SK-N-SH treated with all-trans-retinoic acid at 6 μM for 48 hours (cell line): ENCODE measurements at regions not wholly inside any gene's neighbourhood (a gene's known extent, or its start where the extent isn't known, plus 50 kb on each side); places are given as distances from the start of the nearest gene placed in this dataset.

Experiments used
- ATAC-seq: fragments of 200-7000 bp; cut with Tn5 transposase; 3 replicates; pipeline ENCODE4 v1.9.1; 2020; ENCODE audit warnings: mild to moderate bottlenecking, moderate library complexity
- ARNTL ChIP-seq: fragments of 450-650 bp; formaldehyde crosslinking; IDR thresholded peaks from 2 replicates; pipeline ENCODE4 v1.5.0; 2020; ENCODE audit warnings: low read depth, mild to moderate bottlenecking, moderate library complexity, borderline replicate concordance
- BACH2 ChIP-seq: fragments of 250-450 bp; sonication (Bioruptor Pico); IDR thresholded peaks from 2 replicates; pipeline ENCODE4 v1.9.0; 2021; ENCODE audit warnings: mild to moderate bottlenecking, borderline replicate concordance
- CSDC2 ChIP-seq: fragments of 250-450 bp; sonication (Bioruptor Pico); IDR thresholded peaks from 2 replicates; pipeline ENCODE4 v1.5.0; 2020; ENCODE audit warnings: mild to moderate bottlenecking, moderate library complexity
- ESRRG ChIP-seq: fragments of 250-450 bp; sonication (Bioruptor Pico); IDR thresholded peaks from 2 replicates; pipeline ENCODE4 v1.6.1; 2021; ENCODE audit warnings: mild to moderate bottlenecking
- GLIS3 ChIP-seq: fragments of 250-450 bp; sonication (Bioruptor Pico); IDR thresholded peaks from 2 replicates; pipeline ENCODE4 v1.5.0; 2020; ENCODE audit warnings: mild to moderate bottlenecking, moderate library complexity
- ISL1 ChIP-seq: fragments of 250-450 bp; sonication (Bioruptor Pico); IDR thresholded peaks from 2 replicates; pipeline ENCODE4 v2.1.2; 2022; ENCODE audit warnings: mild to moderate bottlenecking, moderate library complexity
- OSR1 ChIP-seq: fragments of 250-450 bp; sonication (Bioruptor Pico); IDR thresholded peaks from 2 replicates; pipeline ENCODE4 v1.8.0; 2022; ENCODE audit warnings: moderate library complexity, mild to moderate bottlenecking, inconsistent platforms
- PPARA ChIP-seq: fragments of 250-450 bp; sonication (Bioruptor Pico); IDR thresholded peaks from 2 replicates; pipeline ENCODE4 v1.5.0; 2020; ENCODE audit warnings: mild to moderate bottlenecking, borderline replicate concordance
- RARB ChIP-seq: fragments of 250-450 bp; sonication (Bioruptor Pico); IDR thresholded peaks from 2 replicates; pipeline ENCODE4 v1.8.0; 2021; ENCODE audit warnings: mild to moderate bottlenecking, moderate library complexity
- SNAI2 ChIP-seq: fragments of 250-450 bp; sonication (Bioruptor Pico); IDR thresholded peaks from 2 replicates; pipeline ENCODE4 v1.5.0; 2020; ENCODE audit warnings: mild to moderate bottlenecking, moderate library complexity
- TCF4 ChIP-seq: fragments of 250-450 bp; sonication (Bioruptor Pico); IDR thresholded peaks from 2 replicates; pipeline ENCODE4 v1.8.0; 2021; ENCODE audit warnings: mild to moderate bottlenecking, moderate library complexity, borderline replicate concordance
- TOX ChIP-seq: fragments of 250-450 bp; sonication (Bioruptor Pico); IDR thresholded peaks from 2 replicates; pipeline ENCODE4 v1.8.0; 2021; ENCODE audit warnings: mild to moderate bottlenecking, moderate library complexity, borderline replicate concordance
- ZC3H10 ChIP-seq: fragments of 250-450 bp; sonication (Bioruptor Pico); IDR thresholded peaks from 2 replicates; pipeline ENCODE4 v1.5.1; 2021; ENCODE audit warnings: mild to moderate bottlenecking, moderate library complexity
- ZFP3 ChIP-seq: fragments of 250-450 bp; sonication (Bioruptor Pico); IDR thresholded peaks from 2 replicates; pipeline ENCODE4 v1.5.0; 2020; ENCODE audit warnings: mild to moderate bottlenecking, moderate library complexity
- ZNF565 ChIP-seq: fragments of 450-650 bp; formaldehyde crosslinking; conservative IDR thresholded peaks from 2 replicates; pipeline ENCODE4 v1.5.0; 2020; ENCODE audit warnings: low read depth, mild to moderate bottlenecking, moderate library complexity
- ZNF70 ChIP-seq: fragments of 450-650 bp; formaldehyde crosslinking; IDR thresholded peaks from 2 replicates; pipeline ENCODE4 v1.5.0; 2020; ENCODE audit warnings: mild to moderate bottlenecking, moderate library complexity
- ZNF8 ChIP-seq: fragments of 450-650 bp; formaldehyde crosslinking; IDR thresholded peaks from 2 replicates; pipeline ENCODE4 v1.5.0; 2020; ENCODE audit warnings: mild to moderate bottlenecking, moderate library complexity
- TF ChIP-seq, protein P1 (sequence below): fragments of 250-450 bp; sonication (Bioruptor Pico); IDR thresholded peaks from 2 replicates; pipeline ENCODE4 v1.5.0; 2020; ENCODE audit warnings: mild to moderate bottlenecking, moderate library complexity
- TF ChIP-seq, protein P2 (sequence below): fragments of 250-450 bp; sonication (Bioruptor Pico); IDR thresholded peaks from 2 replicates; pipeline ENCODE4 v1.5.1; 2020; ENCODE audit warnings: low read depth, mild to moderate bottlenecking, moderate library complexity
- TF ChIP-seq, protein P3 (sequence below): fragments of 250-450 bp; sonication (Bioruptor Pico); IDR thresholded peaks from 2 replicates; pipeline ENCODE4 v1.8.0; 2020; ENCODE audit warnings: mild to moderate bottlenecking, moderate library complexity, borderline replicate concordance
- TF ChIP-seq, protein P4 (sequence below): fragments of 250-450 bp; sonication (Bioruptor Pico); IDR thresholded peaks from 2 replicates; pipeline ENCODE4 v1.5.1; 2021; ENCODE audit warnings: mild to moderate bottlenecking, moderate library complexity
- TF ChIP-seq, protein P5 (sequence below): fragments of 250-450 bp; sonication (Bioruptor Pico); IDR thresholded peaks from 2 replicates; pipeline ENCODE4 v1.8.0; 2021; ENCODE audit warnings: low read depth, mild to moderate bottlenecking, moderate library complexity, borderline replicate concordance

DNA sequence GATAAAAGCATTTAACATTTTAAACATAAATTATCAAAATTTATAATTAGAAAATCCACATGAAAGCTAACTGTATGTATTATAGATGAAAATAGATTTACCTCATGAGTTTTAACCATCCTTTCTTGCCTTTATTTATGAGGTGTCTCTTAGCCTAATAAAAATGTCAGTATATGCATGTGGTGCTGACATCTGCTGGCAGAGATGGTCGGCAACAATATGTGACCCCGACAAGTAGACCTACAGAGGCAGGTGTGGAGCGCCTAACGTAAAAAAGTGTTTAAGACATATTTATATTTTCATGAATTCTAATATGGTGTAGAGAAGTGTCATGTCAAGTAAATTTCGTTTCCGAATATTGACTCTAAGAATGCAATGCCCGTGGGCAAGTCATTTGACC lies 149.0 kb upstream of the FUT9 start:
- TF ChIP-seq ZFP3 (CRISPR knock-in tag) (no peak), ISL1 (CRISPR knock-in tag) (no peak), ARNTL (CRISPR knock-in tag) (no peak), OSR1 (CRISPR knock-in tag) (no peak), ZNF70 (CRISPR knock-in tag) (no peak), CSDC2 (CRISPR knock-in tag) (no peak), ZNF565 (CRISPR knock-in tag) (no peak), TCF4 (CRISPR knock-in tag) (no peak), ZC3H10 (no peak), ZNF8 (no peak), ESRRG (CRISPR knock-in tag) (no peak), SNAI2 (CRISPR knock-in tag) (no peak), BACH2 (CRISPR knock-in tag) (no peak), TOX (no peak), GLIS3 (CRISPR knock-in tag) (no peak), PPARA (no peak)
- TF ChIP-seq, protein P1, sequence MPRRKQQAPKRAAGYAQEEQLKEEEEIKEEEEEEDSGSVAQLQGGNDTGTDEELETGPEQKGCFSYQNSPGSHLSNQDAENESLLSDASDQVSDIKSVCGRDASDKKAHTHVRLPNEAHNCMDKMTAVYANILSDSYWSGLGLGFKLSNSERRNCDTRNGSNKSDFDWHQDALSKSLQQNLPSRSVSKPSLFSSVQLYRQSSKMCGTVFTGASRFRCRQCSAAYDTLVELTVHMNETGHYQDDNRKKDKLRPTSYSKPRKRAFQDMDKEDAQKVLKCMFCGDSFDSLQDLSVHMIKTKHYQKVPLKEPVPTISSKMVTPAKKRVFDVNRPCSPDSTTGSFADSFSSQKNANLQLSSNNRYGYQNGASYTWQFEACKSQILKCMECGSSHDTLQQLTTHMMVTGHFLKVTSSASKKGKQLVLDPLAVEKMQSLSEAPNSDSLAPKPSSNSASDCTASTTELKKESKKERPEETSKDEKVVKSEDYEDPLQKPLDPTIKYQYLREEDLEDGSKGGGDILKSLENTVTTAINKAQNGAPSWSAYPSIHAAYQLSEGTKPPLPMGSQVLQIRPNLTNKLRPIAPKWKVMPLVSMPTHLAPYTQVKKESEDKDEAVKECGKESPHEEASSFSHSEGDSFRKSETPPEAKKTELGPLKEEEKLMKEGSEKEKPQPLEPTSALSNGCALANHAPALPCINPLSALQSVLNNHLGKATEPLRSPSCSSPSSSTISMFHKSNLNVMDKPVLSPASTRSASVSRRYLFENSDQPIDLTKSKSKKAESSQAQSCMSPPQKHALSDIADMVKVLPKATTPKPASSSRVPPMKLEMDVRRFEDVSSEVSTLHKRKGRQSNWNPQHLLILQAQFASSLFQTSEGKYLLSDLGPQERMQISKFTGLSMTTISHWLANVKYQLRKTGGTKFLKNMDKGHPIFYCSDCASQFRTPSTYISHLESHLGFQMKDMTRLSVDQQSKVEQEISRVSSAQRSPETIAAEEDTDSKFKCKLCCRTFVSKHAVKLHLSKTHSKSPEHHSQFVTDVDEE (CRISPR knock-in tag) = no peak
- TF ChIP-seq, protein P2, sequence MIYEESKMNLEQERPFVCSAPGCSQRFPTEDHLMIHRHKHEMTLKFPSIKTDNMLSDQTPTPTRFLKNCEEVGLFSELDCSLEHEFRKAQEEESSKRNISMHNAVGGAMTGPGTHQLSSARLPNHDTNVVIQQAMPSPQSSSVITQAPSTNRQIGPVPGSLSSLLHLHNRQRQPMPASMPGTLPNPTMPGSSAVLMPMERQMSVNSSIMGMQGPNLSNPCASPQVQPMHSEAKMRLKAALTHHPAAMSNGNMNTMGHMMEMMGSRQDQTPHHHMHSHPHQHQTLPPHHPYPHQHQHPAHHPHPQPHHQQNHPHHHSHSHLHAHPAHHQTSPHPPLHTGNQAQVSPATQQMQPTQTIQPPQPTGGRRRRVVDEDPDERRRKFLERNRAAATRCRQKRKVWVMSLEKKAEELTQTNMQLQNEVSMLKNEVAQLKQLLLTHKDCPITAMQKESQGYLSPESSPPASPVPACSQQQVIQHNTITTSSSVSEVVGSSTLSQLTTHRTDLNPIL (CRISPR knock-in tag) = no peak
- TF ChIP-seq, all 23 proteins: peak for 0
- ATAC-seq = 0 out of 3 replicates have a peak, but pooled peaks have one; percentile 27

DNA sequence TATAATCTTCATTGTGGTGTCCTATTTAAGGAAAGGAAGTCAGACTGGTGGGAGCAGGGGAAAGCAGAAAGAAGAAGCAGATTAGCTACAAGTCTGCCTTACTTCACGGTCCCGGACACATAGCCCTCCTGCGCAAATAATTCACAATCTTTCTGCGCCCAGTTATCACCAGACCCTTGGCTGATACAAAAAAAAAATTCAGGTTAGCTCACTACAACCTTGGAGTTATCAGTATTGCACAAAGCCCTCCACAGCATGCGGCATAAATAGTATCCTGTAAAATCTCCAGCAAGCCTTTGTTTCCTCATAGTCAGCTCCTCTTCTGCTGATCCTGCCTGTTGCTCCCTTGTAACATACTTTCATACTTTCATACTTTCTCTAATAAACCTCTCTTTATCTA lies 148.6 kb upstream of the FUT9 start:
- no peak for ATAC-seq
- TF ChIP-seq, protein P3, sequence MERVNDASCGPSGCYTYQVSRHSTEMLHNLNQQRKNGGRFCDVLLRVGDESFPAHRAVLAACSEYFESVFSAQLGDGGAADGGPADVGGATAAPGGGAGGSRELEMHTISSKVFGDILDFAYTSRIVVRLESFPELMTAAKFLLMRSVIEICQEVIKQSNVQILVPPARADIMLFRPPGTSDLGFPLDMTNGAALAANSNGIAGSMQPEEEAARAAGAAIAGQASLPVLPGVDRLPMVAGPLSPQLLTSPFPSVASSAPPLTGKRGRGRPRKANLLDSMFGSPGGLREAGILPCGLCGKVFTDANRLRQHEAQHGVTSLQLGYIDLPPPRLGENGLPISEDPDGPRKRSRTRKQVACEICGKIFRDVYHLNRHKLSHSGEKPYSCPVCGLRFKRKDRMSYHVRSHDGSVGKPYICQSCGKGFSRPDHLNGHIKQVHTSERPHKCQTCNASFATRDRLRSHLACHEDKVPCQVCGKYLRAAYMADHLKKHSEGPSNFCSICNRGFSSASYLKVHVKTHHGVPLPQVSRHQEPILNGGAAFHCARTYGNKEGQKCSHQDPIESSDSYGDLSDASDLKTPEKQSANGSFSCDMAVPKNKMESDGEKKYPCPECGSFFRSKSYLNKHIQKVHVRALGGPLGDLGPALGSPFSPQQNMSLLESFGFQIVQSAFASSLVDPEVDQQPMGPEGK (CRISPR knock-in tag) = no peak
- TF ChIP-seq TCF4 (CRISPR knock-in tag) = no peak
- no peak for TF ChIP-seq BACH2 (CRISPR knock-in tag)
- no peak for TF ChIP-seq ZFP3 (CRISPR knock-in tag)
- no peak for TF ChIP-seq SNAI2 (CRISPR knock-in tag)
- no peak for TF ChIP-seq ZNF70 (CRISPR knock-in tag)
- TF ChIP-seq GLIS3 (CRISPR knock-in tag) = no peak
- TF ChIP-seq RARB = no peak
- TF ChIP-seq, protein P2 (CRISPR knock-in tag) = no peak
- TF ChIP-seq ESRRG (CRISPR knock-in tag) = no peak
- TF ChIP-seq ZNF565 (CRISPR knock-in tag) = no peak
- no peak for TF ChIP-seq ZC3H10
- TF ChIP-seq, protein P4, sequence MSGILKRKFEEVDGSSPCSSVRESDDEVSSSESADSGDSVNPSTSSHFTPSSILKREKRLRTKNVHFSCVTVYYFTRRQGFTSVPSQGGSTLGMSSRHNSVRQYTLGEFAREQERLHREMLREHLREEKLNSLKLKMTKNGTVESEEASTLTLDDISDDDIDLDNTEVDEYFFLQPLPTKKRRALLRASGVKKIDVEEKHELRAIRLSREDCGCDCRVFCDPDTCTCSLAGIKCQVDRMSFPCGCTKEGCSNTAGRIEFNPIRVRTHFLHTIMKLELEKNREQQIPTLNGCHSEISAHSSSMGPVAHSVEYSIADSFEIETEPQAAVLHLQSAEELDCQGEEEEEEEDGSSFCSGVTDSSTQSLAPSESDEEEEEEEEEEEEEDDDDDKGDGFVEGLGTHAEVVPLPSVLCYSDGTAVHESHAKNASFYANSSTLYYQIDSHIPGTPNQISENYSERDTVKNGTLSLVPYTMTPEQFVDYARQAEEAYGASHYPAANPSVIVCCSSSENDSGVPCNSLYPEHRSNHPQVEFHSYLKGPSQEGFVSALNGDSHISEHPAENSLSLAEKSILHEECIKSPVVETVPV (CRISPR knock-in tag) = no peak
- TF ChIP-seq, protein P5, sequence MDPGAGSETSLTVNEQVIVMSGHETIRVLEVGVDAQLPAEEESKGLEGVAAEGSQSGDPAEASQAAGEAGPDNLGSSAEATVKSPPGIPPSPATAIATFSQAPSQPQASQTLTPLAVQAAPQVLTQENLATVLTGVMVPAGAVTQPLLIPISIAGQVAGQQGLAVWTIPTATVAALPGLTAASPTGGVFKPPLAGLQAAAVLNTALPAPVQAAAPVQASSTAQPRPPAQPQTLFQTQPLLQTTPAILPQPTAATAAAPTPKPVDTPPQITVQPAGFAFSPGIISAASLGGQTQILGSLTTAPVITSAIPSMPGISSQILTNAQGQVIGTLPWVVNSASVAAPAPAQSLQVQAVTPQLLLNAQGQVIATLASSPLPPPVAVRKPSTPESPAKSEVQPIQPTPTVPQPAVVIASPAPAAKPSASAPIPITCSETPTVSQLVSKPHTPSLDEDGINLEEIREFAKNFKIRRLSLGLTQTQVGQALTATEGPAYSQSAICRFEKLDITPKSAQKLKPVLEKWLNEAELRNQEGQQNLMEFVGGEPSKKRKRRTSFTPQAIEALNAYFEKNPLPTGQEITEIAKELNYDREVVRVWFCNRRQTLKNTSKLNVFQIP (CRISPR knock-in tag) = no peak
